ENCODE measurements at regions not wholly inside any gene's neighbourhood (a gene's known extent, or its start where the extent isn't known, plus 50 kb on each side); places are given as distances from the start of the nearest gene placed in this dataset.

- no peaks in the 10 kb centered on the region for H4K20me1 ChIP-seq (ENCODE audit: insufficient read depth, low read length)
- no peak overlapping the region for H2AFZ ChIP-seq (ENCODE audit: insufficient read depth, low read depth, low read length, poor library complexity, severe bottlenecking)
- no peaks in the 10 kb centered on the region for H3K36me3 Mint-ChIP-seq
- intact Hi-C loops (cut with micrococcal nuclease): no loop called here
- no peaks in the 10 kb centered on the region for H3K4me1 ChIP-seq (ENCODE audit: control insufficient read depth in 1 of 2, insufficient read depth in 2 of 2, low read length in 2 of 2)
- DNase-seq: no peak
- WGBS (ENCODE audit: insufficient coverage): 98% methylated on average over 5 of the region's 7 CpGs
- peaks cover 4% of the 10 kb centered on the region for H3K4me1 Mint-ChIP-seq
- no peak overlapping the region for H3K27ac ChIP-seq (ENCODE audit: low read depth in 1 of 2, low read length in 2 of 2)
- no peaks in the 10 kb centered on the region for H3K9me3 Mint-ChIP-seq
- no peak overlapping the region for H3K4me2 ChIP-seq (replicated peaks; ENCODE audit: extremely low read depth, low read length, poor library complexity, severe bottlenecking)
- no peaks in the 10 kb centered on the region for H3K36me3 ChIP-seq (replicated peaks in 1 of 2; ENCODE audit: control insufficient read depth in 1 of 2, insufficient read depth in 2 of 2, low read length in 2 of 2)
- H3K27me3 ChIP-seq (ENCODE audit: control insufficient read depth in 2 of 2, insufficient read depth in 2 of 2, low read length in 2 of 2): no peaks in the 10 kb centered on the region
- H3K27me3 Mint-ChIP-seq (ENCODE audit: low read depth in 3 of 3): peaks cover 0 to under 1% (median 0%) of the 10 kb centered on the region in 3 donors
- H3K79me2 ChIP-seq (ENCODE audit: insufficient read depth, low read length): no peaks in the 10 kb centered on the region
- no peak for TF ChIP-seq CTCF (IDR thresholded peaks at IDR 0.05)
- no peak overlapping the region for H3K4me3 ChIP-seq (replicated peaks in 1 of 3; ENCODE audit: low read depth in 2 of 3, low read length in 3 of 3)
- H3K27ac Mint-ChIP-seq: no peak overlapping the region
- no peak overlapping the region for H3K4me3 Mint-ChIP-seq
- no peaks in the 10 kb centered on the region for H3K9me3 ChIP-seq (replicated peaks in 1 of 2; ENCODE audit: control insufficient read depth in 1 of 2, insufficient read depth in 1 of 2, low read length in 2 of 2)
- no peak overlapping the region for H3K9ac ChIP-seq (ENCODE audit: insufficient read depth, low read length, poor library complexity, severe bottlenecking)
These were observed 206.6 kb upstream of the CST7 start for GRCh38 chr20:24742436-24742835.

GRCh38 chr20:24742989-24743388, 206.1 kb upstream of the CST7 start:
- 89% methylated on average over 4 of the region's 5 CpGs for WGBS (ENCODE audit: insufficient coverage)
- intact Hi-C loops (cut with micrococcal nuclease): no loop called here
- H3K27ac ChIP-seq (ENCODE audit: low read depth in 1 of 2, low read length in 2 of 2): no peak overlapping the region
- TF ChIP-seq CTCF (IDR thresholded peaks at IDR 0.05): no peak
- Mint-ChIP-seq H3K27me3 (ENCODE audit: low read depth in 3 of 3) (no peaks in the 10 kb centered on the region), H3K4me3 (no peak overlapping the region), H3K27ac (no peak overlapping the region), H3K9me3 (no peaks in the 10 kb centered on the region), H3K36me3 (no peaks in the 10 kb centered on the region), H3K4me1 (peaks cover 4% of the 10 kb centered on the region)
- H3K9ac ChIP-seq (ENCODE audit: insufficient read depth, low read length, poor library complexity, severe bottlenecking): no peak overlapping the region
- no peaks in the 10 kb centered on the region for H3K4me1 ChIP-seq (ENCODE audit: control insufficient read depth in 1 of 2, insufficient read depth in 2 of 2, low read length in 2 of 2)
- H3K27me3 ChIP-seq (ENCODE audit: control insufficient read depth in 2 of 2, insufficient read depth in 2 of 2, low read length in 2 of 2): no peaks in the 10 kb centered on the region
- no peak overlapping the region for H3K4me3 ChIP-seq (replicated peaks in 1 of 3; ENCODE audit: low read depth in 2 of 3, low read length in 3 of 3)
- H3K4me2 ChIP-seq (replicated peaks; ENCODE audit: extremely low read depth, low read length, poor library complexity, severe bottlenecking): no peak overlapping the region
- no peaks in the 10 kb centered on the region for H3K9me3 ChIP-seq (replicated peaks in 1 of 2; ENCODE audit: control insufficient read depth in 1 of 2, insufficient read depth in 1 of 2, low read length in 2 of 2)
- DNase-seq: no peak
- H3K36me3 ChIP-seq (replicated peaks in 1 of 2; ENCODE audit: control insufficient read depth in 1 of 2, insufficient read depth in 2 of 2, low read length in 2 of 2): no peaks in the 10 kb centered on the region
- no peaks in the 10 kb centered on the region for H4K20me1 ChIP-seq (ENCODE audit: insufficient read depth, low read length)
- no peaks in the 10 kb centered on the region for H3K79me2 ChIP-seq (ENCODE audit: insufficient read depth, low read length)
- H2AFZ ChIP-seq (ENCODE audit: insufficient read depth, low read depth, low read length, poor library complexity, severe bottlenecking): no peak overlapping the region

Data from CD14-positive monocyte (primary cell).